Large intestine (tissue), 3 donors: ENCODE measurements at regions not wholly inside any gene's neighbourhood (a gene's known extent, or its start where the extent isn't known, plus 50 kb on each side); places are given as distances from the start of the nearest gene placed in this dataset.

Source experiments
- DNase-seq, 2 donors: peaks; one replicate each; pipeline versions ENCODE4 v3.0.0 to v3.0.0-alpha.2; 2013
- H3K27ac ChIP-seq: one replicate; pipeline ENCODE4 v1.5.1; 2013; ENCODE audit warnings: low read length
- H3K27me3 ChIP-seq: 2 replicates; pipeline ENCODE4 v1.6.1; 2013; ENCODE audit warnings: low read length; ENCODE audit not compliant: control insufficient read depth, insufficient read depth
- H3K36me3 ChIP-seq: 2 replicates; pipeline ENCODE4 v1.6.1; 2013; ENCODE audit warnings: low read length; ENCODE audit not compliant: control insufficient read depth, insufficient read depth
- H3K4me1 ChIP-seq: one replicate; pipeline ENCODE4 v1.6.1; 2013; ENCODE audit warnings: low read length; ENCODE audit not compliant: control insufficient read depth, insufficient read depth
- H3K4me3 ChIP-seq: one replicate; pipeline ENCODE4 v1.5.1; 2013; ENCODE audit warnings: low read length
- H3K9me3 ChIP-seq: one replicate; pipeline ENCODE4 v1.6.1; 2013; ENCODE audit warnings: mild to moderate bottlenecking, low read depth, low read length, moderate library complexity; ENCODE audit not compliant: control insufficient read depth
- WGBS: methylation state at CpG from one replicate; pipeline ENCODE4 v1.1.5; 2013; ENCODE audit warnings: low lambda C conversion rate; ENCODE audit not compliant: insufficient coverage; 5-methylcytosine and 5-hydroxymethylcytosine counted together

DNA sequence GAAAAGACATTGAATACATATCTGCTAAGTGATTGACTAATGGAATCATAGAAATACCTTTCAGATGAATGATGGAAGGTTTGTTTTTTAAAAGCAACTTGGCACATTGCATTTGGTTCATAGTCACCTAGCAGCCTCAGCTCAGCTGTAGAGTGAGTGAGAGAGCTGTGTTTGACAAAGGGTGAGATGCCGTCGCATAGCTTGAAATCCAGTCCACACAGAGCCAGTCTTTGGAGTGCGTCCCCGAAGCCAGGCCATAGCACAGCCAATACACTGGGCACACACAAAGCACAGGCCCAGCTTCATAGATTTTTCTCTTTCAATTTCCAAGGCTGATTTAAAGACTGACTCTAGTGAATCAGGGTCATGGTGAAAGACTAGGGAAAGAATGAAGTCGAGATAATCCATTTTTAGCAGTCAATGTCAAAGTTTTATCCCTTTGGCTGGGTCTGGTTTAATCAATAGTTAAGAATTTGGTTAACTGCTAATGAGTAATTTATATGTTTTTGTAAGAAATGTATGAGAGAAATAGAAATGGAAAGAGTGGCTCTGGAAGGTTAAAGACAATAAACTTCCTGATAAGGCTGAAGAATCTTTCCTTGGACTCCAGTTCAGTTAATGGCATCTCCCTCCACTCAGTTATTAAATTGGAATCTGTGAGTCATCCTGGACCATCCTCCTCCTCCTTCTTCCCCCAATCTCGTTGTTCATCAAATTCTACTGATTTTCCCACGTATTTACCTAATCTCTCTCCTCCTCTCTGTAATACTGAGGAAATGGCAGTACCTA lies 101.2 kb upstream of the IRF2BP2 start:
- H3K27me3 ChIP-seq, result no peaks in the 10 kb centered on the region
- H3K36me3 ChIP-seq, result no peaks in the 10 kb centered on the region
- H3K4me1 ChIP-seq, result peaks cover 66% of the 10 kb centered on the region
- no peak overlapping the region for H3K4me3 ChIP-seq
- H3K9me3 ChIP-seq, result no peaks in the 10 kb centered on the region
- peak in 1 of 2 donors; percentile 67 for DNase-seq
- no CpG with 5 or more reads among the region's 7 CpGs for WGBS
- peak overlapping the region; percentile 76 for H3K27ac ChIP-seq

DNA sequence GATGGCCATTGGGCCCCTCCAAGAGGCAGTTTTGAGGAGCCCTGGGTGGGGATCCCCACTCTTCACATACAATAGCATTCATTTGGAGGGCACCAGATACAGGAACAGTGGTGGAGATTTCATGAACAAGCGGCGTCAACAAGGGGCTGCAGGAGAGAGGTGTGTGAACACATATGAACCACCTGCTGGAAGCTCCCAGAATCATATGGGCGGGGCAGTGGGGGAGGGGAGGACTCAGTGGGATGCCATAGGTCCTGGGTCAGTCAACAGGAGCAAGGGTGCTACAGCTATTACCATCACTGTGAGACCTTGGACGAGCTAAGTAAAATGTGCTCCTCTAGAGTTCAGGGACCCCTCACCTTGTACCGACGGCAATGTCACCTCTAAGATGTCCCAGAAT lies 100.4 kb upstream of the IRF2BP2 start:
- WGBS, result no CpG with 5 or more reads among the region's 6 CpGs
- Histone ChIP-seq H3K27me3 (no peaks in the 10 kb centered on the region), H3K9me3 (no peaks in the 10 kb centered on the region), H3K4me3 (no peak overlapping the region), H3K4me1 (peaks cover 59% of the 10 kb centered on the region), H3K27ac (no peak overlapping the region), H3K36me3 (no peaks in the 10 kb centered on the region)
- no peak for DNase-seq

DNA sequence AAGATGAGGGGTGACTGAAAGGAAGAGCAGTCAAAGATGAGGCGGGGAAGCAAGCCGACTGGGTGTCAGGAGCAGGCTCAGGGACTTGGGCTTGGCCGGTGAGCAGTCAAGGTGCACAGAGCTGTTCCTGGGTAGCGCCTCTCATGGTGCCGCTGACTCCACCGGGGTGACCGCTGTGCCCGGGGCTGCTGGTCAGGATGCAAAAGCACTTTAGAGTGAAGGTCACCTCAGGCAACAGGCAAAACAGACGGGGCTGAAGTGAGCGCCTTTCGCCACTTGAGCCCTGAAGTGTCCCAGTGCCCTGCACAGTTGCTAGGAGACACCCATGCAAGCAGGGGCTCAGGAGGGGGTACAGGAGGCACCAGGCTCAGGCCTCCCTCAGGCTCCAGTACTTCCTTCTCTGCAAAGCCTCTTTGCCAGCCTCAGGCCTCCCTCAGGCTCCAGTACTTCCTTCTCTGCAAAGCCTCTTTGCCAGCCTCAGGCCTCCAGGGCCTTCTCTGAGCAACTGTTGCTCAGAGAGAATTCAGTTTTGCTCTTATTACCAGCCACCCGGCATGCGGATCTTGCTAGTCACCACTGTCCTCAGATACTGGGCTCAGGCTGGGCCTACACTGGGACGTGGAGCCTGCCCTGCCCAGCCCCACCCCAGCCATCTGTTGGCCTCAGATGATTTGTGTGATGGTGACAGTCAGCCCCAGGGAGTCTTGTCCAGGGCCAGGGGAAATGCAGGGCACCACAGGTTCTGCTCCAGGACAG lies 99.7 kb upstream of the IRF2BP2 start:
- peak in 1 of 2 donors; percentile 53 for DNase-seq
- Histone ChIP-seq H3K4me3 (no peak overlapping the region), H3K36me3 (no peaks in the 10 kb centered on the region), H3K27ac (peak overlapping the region; percentile 17), H3K4me1 (peaks cover 53% of the 10 kb centered on the region), H3K9me3 (no peaks in the 10 kb centered on the region), H3K27me3 (no peaks in the 10 kb centered on the region)
- no CpG with 5 or more reads among the region's 14 CpGs for WGBS

DNA sequence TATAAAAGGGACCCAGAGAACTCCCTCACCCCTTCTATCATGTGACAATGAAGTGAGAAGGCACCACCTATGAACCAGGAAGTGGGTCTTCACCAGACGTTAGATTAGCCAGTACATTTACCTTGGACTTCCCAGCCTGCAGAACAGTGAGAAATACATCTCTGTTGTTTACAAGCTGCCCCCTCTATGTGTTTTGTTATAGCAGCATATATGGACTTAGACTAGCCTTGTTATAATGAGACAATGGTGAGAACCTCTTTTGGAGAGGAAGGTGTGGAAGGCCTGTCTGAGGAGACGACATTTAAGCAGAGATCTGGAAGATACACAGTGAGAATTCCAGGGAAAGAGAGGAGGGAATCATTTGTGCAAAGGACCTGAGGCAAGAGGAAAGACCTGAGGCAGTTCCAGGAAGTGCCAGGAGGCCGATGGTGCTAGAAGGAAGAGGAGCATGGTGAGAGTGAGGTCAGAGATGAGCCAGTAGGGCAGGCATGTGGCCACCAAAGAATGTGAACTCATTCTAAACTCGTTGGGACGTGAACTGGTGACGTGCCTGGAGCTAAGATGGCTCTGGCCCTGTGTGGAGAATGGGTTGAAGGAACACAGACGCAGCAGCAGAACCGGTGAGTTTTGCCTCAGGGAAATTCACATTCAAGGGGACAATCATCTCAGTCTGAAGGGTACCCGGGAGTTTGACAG lies 98.9 kb upstream of the IRF2BP2 start:
- H3K9me3 ChIP-seq, result no peaks in the 10 kb centered on the region
- WGBS, result 100% methylated on average over 3 of the region's 9 CpGs
- no peak overlapping the region for H3K4me3 ChIP-seq
- H3K27ac ChIP-seq, result no peak overlapping the region
- H3K27me3 ChIP-seq, result no peaks in the 10 kb centered on the region
- H3K4me1 ChIP-seq, result peaks cover 48% of the 10 kb centered on the region
- DNase-seq, result no peak
- no peaks in the 10 kb centered on the region for H3K36me3 ChIP-seq

DNA sequence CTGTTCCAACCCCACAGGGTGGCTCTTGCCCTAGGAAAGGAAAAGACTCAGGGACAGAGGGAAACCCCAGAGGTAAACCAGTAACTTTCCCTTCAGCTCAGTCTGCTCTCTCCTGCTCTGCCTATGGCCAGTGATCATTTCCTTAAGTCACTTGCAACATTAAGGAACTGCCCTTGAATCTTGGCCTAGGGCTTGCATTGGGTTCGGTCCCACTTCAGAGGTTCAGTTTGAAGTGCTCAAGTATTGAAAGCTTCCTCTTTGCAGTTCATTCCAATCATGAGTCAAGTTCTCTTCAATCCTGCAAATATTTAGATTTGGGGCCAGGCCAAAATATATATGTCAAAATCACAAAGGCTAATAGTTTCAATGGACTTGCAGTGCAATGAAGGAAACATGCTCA lies 97.7 kb upstream of the IRF2BP2 start:
- H3K4me3 ChIP-seq, result no peak overlapping the region
- no peaks in the 10 kb centered on the region for H3K9me3 ChIP-seq
- no peaks in the 10 kb centered on the region for H3K36me3 ChIP-seq
- no peaks in the 10 kb centered on the region for H3K27me3 ChIP-seq
- DNase-seq, result peak in 1 of 2 donors; percentile 33
- no peak overlapping the region for H3K27ac ChIP-seq
- WGBS, result no CpG with 5 or more reads among the region's 1 CpG
- peaks cover 36% of the 10 kb centered on the region for H3K4me1 ChIP-seq

DNA sequence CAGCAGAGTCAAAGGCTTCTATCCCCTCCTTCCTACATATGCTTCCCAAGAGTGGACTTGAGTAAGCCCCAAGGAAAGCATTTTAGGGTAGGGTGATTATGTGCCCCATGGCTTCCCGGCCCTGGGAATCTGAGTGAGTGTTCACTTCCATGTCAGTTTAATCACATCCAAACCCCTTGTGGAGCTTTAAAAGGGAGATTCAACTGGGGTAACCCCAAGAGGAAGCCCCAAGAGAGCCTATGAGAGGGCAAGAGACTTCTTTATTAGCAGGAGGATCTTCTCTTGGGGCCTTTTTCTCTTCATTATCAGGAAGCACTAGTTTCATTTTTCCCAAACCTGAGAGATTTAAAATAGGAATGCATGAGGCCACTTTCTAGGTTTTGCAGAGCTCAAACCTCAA lies 97.0 kb upstream of the IRF2BP2 start:
- Histone ChIP-seq H3K4me1 (peaks cover 30% of the 10 kb centered on the region), H3K27me3 (no peaks in the 10 kb centered on the region), H3K9me3 (no peaks in the 10 kb centered on the region), H3K36me3 (no peaks in the 10 kb centered on the region), H3K4me3 (no peak overlapping the region), H3K27ac (no peak overlapping the region)
- DNase-seq, result no peak
- WGBS, result no CpG with 5 or more reads among the region's 1 CpG

DNA sequence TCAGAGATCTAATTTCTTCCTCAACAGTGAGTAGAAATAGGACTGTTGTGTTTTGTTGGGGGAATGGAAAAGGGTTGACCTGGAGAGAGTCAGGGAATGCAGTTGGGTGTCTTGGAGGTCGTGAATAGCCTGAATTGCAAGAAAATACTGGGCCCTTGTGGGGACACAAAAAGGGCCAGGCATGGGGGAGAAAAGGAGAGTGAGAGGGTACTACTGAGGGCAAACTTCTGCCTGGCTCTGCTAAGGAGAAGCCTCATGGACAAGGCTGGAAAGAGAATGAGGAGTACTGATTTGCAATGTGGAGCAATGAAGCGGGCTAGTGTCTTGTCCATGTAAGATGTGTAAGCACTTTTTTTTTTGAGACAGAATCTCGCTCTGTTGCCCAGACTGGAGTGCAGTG lies 96.2 kb upstream of the IRF2BP2 start:
- Histone ChIP-seq H3K4me1 (peaks cover 24% of the 10 kb centered on the region), H3K9me3 (no peaks in the 10 kb centered on the region), H3K27me3 (no peaks in the 10 kb centered on the region), H3K4me3 (no peak overlapping the region), H3K36me3 (no peaks in the 10 kb centered on the region), H3K27ac (no peak overlapping the region)
- DNase-seq, result no peak
- no CpG with 5 or more reads among the region's 3 CpGs for WGBS

DNA sequence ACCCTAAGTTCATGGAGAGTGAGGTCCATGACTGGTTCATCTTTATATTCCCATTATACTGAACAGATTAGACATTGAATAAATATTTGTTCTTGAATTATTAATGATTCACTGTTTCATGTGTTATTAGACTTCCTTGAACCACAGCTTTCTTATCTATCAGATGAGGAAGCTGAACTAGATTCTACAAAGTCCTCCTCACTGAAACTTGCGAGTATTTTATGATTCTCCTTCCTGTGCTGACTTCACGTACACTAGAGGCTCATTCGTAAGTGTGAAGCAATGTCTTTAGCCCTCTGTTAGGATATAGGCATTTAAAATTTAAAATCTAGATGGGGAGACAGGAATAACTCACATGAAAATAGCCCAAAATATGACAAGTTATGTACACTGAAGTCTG lies 95.6 kb upstream of the IRF2BP2 start:
- no CpG with 5 or more reads among the region's 3 CpGs for WGBS
- Histone ChIP-seq H3K36me3 (no peaks in the 10 kb centered on the region), H3K27me3 (no peaks in the 10 kb centered on the region), H3K4me3 (no peak overlapping the region), H3K9me3 (no peaks in the 10 kb centered on the region), H3K27ac (no peak overlapping the region), H3K4me1 (peaks cover 23% of the 10 kb centered on the region)
- no peak for DNase-seq

DNA sequence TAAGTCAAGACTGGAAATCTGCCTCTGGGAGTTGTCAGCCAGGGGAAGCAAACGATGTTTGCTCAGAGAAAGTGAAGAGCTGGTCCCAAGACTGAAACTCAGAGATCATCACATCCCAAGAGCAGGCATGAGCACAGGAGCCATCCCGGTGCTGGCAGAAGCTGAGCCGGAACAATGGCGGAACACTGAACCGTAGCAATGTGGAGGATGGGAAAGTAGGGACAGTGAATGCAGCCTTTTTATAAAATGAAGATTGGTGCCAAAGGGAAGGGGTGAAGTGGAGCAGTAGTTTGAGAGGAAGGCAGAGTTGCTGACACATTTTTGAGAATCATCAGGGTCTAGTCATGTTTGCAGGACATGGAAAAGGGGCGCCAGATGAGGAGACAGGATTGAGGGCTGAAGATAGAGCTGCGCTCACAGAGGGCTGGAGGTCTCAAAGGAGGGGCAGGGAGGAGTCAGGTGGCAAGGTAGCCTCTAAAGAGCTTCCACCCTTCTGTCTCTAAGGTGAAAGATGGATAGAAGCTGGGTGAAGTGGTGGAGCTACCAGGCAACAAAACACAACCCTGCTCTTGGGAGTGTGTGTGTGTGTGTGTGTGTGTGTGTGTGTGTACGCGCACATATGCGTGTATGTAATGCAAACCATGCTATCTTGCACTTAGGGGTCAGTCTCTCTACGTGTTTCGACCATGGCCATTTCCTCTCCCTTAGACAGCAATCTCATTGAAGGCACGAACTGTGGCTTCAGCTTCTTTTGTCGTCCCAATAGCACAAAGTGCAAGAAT lies 94.3 kb upstream of the IRF2BP2 start:
- no peaks in the 10 kb centered on the region for H3K27me3 ChIP-seq
- no peaks in the 10 kb centered on the region for H3K9me3 ChIP-seq
- H3K27ac ChIP-seq, result no peak overlapping the region
- H3K4me3 ChIP-seq, result no peak overlapping the region
- no peaks in the 10 kb centered on the region for H3K36me3 ChIP-seq
- WGBS, result 95% methylated on average over 4 of the region's 14 CpGs
- peaks cover 23% of the 10 kb centered on the region for H3K4me1 ChIP-seq
- DNase-seq, result no peak
